SKM-1 treated with dmso at 0.1 percent for 144 hours (cell line): ENCODE measurements at regions not wholly inside any gene's neighbourhood (a gene's known extent, or its start where the extent isn't known, plus 50 kb on each side); places are given as distances from the start of the nearest gene placed in this dataset.

Source experiments
- DNase-seq: peaks from one replicate; lab custom pipeline; 2025; ENCODE audit not compliant: unreplicated experiment; lab: John Stamatoyannopoulos, UW

DNA sequence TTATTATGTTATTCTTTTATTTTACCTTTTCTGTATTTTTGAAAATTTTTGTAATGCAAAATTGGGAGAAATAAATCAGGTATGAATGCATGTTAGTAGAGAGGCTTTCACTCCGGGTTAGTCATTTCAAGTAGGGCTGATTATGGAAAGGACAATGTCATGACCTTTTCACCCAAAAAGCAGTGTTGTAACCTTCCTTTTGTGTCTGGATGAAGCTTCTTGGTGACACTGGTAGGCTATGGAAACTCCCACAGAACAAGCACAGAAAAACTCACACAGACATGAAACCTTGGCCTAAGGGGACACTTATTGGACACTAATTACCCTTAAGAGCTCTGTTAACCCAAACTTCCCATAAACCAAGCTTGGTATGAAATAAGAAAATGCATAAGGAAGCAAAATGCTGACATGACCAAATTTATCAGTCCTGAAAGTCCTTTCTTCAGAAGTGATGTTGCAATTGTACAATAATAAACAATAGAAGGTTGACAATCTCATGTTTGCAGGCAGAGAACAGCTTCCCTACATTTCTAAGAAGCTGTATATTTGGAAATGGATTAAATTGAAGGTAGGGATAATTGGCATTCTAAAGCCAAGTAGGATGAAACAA, 70.0 kb upstream of the KCNJ15 start:
- no peak for DNase-seq

GRCh38 chr21:38188037-38188436, 68.8 kb upstream of the KCNJ15 start:
- no peak for DNase-seq

GRCh38 chr21:38196036-38196435, 60.8 kb upstream of the KCNJ15 start:
- peak; percentile 24 for DNase-seq

- DNase-seq, result no peak
These were observed 54.0 kb upstream of the KCNJ15 start for GRCh38 chr21:38202811-38203210.

GRCh38 chr21:38203229-38203628, 53.6 kb upstream of the KCNJ15 start:
- DNase-seq, result no peak

DNA sequence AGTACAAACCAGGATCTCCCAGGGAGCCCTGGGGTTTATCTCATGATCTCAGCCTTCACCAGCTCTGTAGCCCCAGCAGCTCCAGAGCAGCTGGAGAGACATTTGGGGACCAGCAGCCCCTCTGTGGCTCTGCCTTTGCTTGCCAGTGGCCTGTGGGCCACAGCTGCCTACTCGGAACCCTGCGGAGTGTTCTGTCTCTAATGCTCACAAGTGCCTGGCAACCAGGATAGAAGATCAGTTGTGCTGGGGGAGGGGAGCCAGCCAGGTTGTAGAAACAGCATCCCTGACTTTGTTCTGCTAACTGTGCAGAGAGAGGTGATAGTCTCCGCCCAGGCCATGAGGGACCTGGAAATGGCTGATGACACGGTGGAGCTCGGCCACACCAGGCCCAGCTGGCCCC, 50.9 kb upstream of the KCNJ15 start:
- DNase-seq, result no peak

GRCh38 chr21:38206646-38207045, 50.1 kb upstream of the KCNJ15 start:
- DNase-seq, result no peak
